GM12874 (cell line): ENCODE measurements at regions not wholly inside any gene's neighbourhood (a gene's known extent, or its start where the extent isn't known, plus 50 kb on each side); places are given as distances from the start of the nearest gene placed in this dataset.

Source experiments
- CTCF ChIP-seq: IDR thresholded peaks from 2 replicates; pipeline ENCODE4 v1.5.1; 2011; ENCODE audit warnings: low read depth, mild to moderate bottlenecking, control low read depth, low read length, moderate library complexity; ENCODE audit not compliant: insufficient read depth

- no peak for TF ChIP-seq CTCF
These were observed 97.2 kb downstream of the KDR start for GRCh38 chr4:55028196-55028595.

DNA sequence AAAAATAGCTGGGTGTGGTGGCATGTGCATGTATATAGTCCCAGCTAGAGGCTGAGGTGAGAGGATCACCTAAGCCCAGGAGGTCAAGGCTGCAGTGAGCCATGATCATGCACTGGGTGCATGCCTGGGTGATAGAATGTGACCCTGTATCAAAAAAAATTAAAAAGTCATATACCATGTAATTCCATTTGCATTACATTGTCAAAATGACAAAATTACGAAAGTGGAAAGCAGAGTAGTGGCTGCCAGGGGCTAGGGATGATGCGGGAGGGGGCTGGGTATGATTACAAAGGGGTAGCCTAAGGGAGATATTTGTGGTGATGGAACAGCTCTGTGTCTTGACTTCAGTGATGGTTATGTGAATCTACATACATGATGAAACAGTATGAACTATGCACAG is 97.8 kb downstream of the KDR start:
- TF ChIP-seq CTCF = no peak

DNA sequence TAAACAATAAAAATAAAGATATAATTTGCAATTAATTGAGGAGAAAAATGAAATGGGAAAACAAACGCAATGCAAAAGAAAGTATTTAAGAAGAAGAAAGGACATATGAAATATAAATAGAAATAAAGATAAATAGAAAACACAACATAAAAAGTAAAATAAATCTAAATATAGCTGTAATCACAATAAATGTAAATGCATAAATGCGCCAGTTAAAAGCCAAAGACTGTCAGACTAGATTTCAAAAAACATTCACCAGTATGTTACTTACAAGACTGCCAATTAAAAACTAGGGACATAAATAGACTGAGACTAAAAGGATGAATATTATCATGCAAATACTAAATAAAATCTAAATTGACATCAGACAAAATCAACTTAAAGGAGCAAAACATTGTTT is 102.4 kb downstream of the KDR start:
- TF ChIP-seq CTCF = no peak

DNA sequence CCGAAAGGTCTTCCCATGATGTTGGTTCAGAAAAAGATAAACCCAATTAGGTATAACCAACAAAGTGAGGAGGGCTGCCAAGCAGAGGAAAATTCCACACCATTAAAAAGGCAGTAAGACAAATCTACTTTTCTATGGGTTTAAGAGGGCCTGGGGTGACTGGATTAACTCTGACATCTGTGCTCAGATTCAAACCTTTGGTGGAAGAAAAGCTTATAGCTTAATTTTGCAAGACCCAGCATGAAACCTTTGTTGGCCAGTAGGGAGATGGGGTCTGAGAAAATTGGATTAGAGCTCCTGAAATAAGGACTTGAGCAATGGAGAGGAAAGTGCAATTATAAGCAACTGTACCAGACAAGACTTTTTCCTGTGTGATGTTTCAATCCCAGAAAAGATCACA is 104.2 kb downstream of the KDR start:
- no peak for TF ChIP-seq CTCF

DNA sequence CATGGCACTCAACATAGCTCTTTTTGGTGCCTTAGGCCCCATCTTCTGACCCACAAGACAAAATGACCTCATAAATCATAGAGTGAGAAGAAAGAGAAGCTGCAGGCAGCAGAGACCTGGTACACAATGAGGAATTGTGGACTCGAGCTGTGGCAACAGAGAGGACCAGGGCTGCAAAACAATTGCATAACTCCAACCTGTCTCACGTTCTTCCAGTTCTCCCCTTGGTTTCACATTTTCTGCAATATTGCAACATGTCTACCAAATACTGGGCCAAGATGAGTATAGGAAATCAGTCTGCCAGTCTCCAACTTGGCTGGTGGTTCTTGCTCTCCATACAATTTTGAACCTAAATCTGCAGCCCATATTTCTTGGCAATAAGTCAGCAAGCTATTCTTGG is 105.3 kb downstream of the KDR start:
- TF ChIP-seq CTCF = no peak

DNA sequence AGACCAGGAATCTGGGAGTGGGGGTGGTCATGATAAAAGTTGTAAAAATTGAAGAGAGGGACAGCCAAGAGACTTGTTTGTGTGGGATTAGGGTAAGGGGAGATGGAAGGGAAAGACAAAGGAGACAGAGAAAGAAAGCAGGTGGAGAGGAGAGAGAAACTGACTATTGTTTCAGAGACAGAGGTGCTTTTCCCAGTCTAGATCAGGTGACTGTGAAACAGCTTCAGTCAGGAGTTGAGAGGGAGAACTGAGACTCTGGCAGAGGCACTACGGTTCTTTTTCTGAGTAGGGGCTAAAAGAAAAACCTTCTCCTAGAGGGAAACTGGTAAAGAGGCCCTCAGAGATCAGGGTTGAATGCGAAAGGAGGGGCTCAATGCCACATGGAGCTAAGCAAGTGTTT is 106.4 kb downstream of the KDR start:
- no peak for TF ChIP-seq CTCF

DNA sequence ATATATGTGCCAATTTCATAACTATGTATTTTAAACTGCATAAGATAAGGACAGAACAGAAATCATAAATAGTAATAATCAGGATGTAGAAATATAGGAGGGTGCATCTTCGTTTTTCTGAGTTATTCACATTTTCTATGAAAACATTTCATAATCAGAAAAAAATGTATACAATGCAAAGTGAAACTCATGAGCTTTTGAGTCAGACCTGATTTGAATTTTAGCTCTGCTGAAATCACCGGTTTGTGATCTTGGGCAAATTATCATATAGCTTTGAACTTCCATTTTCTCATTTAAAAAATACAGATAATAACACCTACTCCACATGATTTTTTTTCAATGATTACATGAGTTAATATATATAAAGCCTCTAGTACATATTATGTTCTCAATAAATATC is 106.9 kb downstream of the KDR start:
- TF ChIP-seq CTCF = no peak

DNA sequence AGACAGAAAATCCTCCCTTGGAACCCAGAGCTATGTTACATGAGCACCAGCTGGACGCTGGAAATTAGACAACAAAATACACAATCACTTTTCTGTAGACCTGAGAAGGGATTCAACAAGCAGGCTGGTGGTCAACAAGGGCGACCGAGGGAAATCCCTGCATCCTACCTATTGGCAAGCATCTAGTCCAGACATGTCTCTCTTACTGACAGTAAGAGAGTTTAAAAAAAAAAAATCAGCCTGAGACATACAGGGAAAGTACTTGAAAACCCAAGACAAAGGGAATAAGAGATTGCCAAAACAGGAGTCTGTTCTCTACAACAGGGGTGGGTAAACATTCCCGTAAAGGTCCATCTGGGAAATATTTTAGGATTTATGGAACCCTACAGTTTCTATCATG is 108.0 kb downstream of the KDR start:
- no peak for TF ChIP-seq CTCF
